Muscle layer of colon (tissue), 2 donors: ENCODE measurements at regions not wholly inside any gene's neighbourhood (a gene's known extent, or its start where the extent isn't known, plus 50 kb on each side); places are given as distances from the start of the nearest gene placed in this dataset.
"Not testable (repeated sequence)": the region's sequence is repeated elsewhere in the genome, so short reads cannot be mapped to it uniquely, and the experiment has no call there.

Source experiments
- H3K27ac ChIP-seq: one replicate; pipeline ENCODE4 v1.7.0; 2013; ENCODE audit warnings: low read depth, mild to moderate bottlenecking, low read length, moderate library complexity
- H3K27me3 ChIP-seq, 2 donors: one replicate each; pipeline ENCODE4 v1.7.0; 2013; ENCODE audit warnings: low read length in 2 of 2, mild to moderate bottlenecking in 2 of 2; ENCODE audit not compliant: insufficient read depth in 2 of 2, control insufficient read depth in 1 of 2
- H3K36me3 ChIP-seq: one replicate; pipeline ENCODE4 v1.7.0; 2013; ENCODE audit warnings: mild to moderate bottlenecking, low read length; ENCODE audit not compliant: insufficient read depth
- H3K4me1 ChIP-seq: one replicate; pipeline ENCODE4 v1.7.0; 2013; ENCODE audit warnings: mild to moderate bottlenecking, low read length; ENCODE audit not compliant: insufficient read depth
- H3K4me3 ChIP-seq, 2 donors: one replicate each; pipeline ENCODE4 v1.7.0; 2013; ENCODE audit warnings: low read length in 2 of 2, low read depth in 1 of 2, mild to moderate bottlenecking in 1 of 2, moderate library complexity in 1 of 2
- H3K9ac ChIP-seq: one replicate; pipeline ENCODE4 v1.7.0; 2013; ENCODE audit warnings: low read length
- H3K9me3 ChIP-seq: one replicate; pipeline ENCODE4 v1.7.0; 2013; ENCODE audit warnings: mild to moderate bottlenecking, low read length
- donor health status: abdominal sarcoma.
- donor health status: Adenocarcinoma of cecum.

DNA sequence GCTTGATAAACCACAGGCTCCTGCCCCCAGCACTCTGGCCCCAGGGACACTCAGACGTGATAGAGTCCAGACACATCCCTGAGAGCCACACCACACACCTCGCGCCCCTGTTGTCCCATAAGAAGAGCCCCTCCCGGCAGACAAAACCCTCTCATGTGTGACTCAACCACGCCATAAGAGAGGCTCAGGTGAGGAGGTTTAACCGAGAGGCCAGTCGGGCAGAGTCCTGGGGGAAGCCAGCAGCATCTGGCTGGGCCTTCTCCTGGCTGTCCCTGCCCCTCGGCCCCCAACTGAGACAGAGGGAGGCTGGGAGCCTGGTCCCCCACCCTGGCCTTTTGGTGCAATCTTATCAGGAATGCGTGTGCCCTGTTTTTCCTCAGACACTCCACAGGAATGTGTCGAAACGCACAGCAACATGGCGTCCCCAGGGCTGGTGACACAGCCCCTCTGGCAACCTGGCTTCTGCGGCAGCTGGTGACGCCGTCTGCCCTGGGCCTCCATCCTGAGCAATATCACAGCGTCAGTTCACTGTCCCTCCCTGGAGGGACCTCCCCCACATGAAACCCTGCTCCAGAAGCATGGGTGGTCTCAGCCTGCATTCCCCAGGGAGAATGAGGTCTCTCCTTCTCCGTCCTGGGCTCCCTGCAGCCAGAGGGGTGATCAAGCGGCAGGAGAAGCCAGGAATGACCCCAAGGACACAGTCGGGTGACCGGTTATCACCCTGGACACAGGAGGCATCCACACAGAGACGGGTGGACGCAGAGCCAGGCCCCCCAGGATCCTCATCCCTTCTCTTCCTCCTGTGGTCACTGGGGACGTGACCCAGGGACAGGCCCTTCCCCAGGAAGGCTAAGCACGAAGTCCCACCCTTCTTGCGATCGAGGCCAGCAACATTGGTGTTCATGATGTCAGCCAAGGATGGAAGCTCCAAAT is 156.6 kb upstream of the AFDN start:
- Histone ChIP-seq H3K9me3 (no peaks in the 10 kb centered on the region), H3K27me3 (no peaks in the 10 kb centered on the region), H3K4me3 (no peak overlapping the region), H3K27ac (no peak overlapping the region), H3K4me1 (no peaks in the 10 kb centered on the region), H3K36me3 (no peaks in the 10 kb centered on the region), H3K9ac (no peak overlapping the region)

DNA sequence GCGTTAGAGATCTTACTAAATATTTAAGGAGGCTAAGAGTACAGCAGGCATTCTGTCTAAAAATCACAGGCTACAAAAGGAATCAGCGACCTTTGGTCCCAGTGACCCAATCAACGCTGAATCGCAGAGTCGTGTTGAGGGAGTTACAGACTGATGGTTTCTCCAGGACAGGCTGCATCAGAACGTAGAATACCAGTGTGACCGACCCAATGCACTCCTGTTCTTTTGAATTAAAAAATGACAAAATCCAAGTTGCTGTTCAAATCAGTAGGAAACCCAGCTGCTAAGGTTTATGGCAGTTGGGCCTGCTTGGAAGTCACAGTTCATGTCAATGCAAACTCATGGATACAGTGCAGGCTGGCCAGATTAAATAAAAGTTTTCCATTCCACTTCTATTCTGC is 155.8 kb upstream of the AFDN start:
- no peaks in the 10 kb centered on the region for H3K4me1 ChIP-seq
- H3K36me3 ChIP-seq, result no peaks in the 10 kb centered on the region
- no peak overlapping the region for H3K9ac ChIP-seq
- no peak overlapping the region for H3K27ac ChIP-seq
- no peaks in the 10 kb centered on the region for H3K9me3 ChIP-seq
- H3K4me3 ChIP-seq, result no peak overlapping the region
- no peaks in the 10 kb centered on the region for H3K27me3 ChIP-seq

DNA sequence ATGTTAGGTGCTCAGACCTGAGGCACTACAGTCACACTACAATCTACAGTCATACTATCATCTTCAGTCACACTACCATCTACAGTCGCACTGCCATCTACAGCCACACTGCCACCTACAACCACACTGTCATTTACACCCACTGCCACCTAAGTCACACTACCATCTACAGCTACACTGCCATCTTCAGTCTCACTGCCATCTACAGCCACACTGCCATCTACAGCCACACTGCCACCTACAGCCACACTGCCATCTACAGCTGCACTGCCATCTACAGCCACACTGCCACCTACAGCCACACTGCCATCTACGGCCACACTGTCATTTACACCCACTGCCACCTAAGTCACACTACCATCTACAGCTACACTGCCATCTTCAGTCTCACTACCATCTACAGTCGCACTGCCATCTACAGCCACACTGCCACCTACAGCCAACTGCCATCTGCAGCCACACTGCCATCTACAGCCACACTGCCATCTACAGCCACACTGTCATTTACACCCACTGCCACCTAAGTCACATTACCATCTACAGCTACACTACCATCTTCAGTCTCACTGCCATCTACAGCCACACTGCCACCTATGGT is 155.2 kb upstream of the AFDN start:
- not testable (repeated sequence) for H3K27ac ChIP-seq, H3K4me1 ChIP-seq, H3K27me3 ChIP-seq, H3K9me3 ChIP-seq, H3K4me3 ChIP-seq, H3K36me3 ChIP-seq, H3K9ac ChIP-seq

DNA sequence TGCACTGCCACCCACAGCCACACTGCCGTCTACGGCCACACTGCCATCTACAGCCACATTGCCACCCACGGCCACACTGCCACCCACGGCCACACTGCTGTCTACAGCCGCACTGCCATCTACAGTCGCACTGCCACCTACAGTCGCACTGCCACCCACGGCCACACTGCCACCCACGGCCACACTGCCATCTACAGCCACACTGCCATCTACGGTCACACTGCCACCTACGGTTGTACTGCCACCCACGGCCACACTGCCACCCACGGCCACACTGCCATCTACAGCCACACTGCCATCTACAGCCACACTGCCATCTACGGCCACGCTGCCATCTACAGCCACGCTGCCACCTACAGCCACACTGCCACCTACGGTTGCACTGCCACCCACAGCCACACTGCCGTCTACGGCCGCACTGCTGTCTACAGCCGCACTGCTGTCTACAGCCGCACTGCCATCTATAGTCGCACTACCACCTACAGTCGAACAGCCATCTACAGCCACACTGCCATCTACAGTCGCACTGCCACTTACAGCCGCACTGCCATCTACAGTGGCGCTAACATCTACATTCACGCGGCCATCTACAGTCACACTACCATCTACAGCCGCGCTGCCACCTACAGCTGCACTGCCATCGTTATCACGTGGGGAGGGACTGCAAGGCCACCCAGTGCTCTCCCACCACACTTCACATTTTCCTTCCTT is 154.6 kb upstream of the AFDN start:
- H3K27ac ChIP-seq, result no peak overlapping the region
- no peaks in the 10 kb centered on the region for H3K27me3 ChIP-seq
- H3K4me1 ChIP-seq, result no peaks in the 10 kb centered on the region
- H3K9me3 ChIP-seq, result no peaks in the 10 kb centered on the region
- no peak overlapping the region for H3K4me3 ChIP-seq
- no peaks in the 10 kb centered on the region for H3K36me3 ChIP-seq
- no peak overlapping the region for H3K9ac ChIP-seq

DNA sequence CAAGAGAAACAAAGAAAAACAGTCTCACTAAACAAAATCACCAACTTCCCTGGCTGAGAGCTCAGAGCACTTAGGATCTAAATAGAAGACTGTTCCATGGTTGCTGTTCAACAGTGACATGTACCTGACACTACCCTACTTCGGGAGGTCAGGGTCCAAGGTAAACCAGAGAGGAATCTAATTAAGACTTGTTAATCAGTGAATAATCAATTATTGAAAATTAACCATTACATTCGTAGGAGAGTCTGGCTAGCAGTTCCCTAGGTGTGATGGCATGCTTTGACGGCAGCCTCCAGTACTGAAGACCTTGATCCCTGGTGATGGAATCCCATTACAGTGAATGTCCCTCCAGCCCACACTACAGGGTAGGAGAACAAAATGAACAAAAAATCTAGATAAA is 154.0 kb upstream of the AFDN start:
- peaks cover 4% of the 10 kb centered on the region for H3K4me1 ChIP-seq
- no peak overlapping the region for H3K4me3 ChIP-seq
- H3K27me3 ChIP-seq, result peaks cover 0 to under 1% of the 10 kb centered on the region in 2 donors
- no peak overlapping the region for H3K27ac ChIP-seq
- H3K9me3 ChIP-seq, result no peaks in the 10 kb centered on the region
- H3K36me3 ChIP-seq, result no peaks in the 10 kb centered on the region
- H3K9ac ChIP-seq, result no peak overlapping the region

DNA sequence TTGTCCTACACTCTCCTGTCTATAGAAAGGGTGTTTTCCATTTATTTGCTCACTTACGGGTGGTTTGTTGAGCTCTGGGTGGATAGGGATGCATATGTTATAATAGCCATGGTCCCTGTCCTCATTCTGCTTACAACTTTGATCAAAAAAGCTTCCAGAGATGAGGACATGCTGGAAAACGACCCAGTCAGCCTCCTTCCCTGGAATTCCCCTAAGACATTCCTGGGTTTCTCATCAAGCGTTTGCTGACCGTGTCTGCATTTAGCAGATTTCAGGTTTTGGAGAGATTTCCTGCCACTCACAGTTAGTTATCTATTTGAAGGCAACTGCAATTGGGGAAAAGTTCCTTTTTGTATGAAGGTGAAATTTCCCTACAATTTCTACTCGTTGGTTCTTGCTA is 152.8 kb upstream of the AFDN start:
- Histone ChIP-seq H3K36me3 (no peaks in the 10 kb centered on the region), H3K27me3 (peaks cover 0 to 12% of the 10 kb centered on the region in 2 donors), H3K27ac (no peak overlapping the region), H3K4me1 (peaks cover 11% of the 10 kb centered on the region), H3K9ac (no peak overlapping the region), H3K4me3 (no peak overlapping the region), H3K9me3 (no peaks in the 10 kb centered on the region)

DNA sequence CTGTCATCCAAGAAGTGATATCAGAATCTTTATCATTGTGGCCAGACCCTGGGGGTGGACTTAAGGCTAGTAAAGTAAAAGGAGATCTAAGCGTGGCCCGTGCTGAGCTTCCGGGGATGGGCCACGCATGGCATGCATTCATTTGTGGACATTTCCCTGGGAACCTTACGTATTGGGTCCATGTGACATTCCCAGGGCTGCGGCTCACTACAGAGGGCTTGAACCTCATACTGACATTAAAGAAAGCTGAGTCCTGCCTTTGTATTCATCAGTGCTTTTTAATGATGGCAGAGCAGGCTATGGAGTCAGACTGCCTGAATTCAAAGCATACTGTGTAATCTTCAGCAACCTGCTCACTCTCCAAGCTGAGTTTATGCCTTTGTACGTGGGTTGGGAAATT is 152.2 kb upstream of the AFDN start:
- Histone ChIP-seq H3K27me3 (peaks cover 0 to 18% of the 10 kb centered on the region in 2 donors), H3K36me3 (no peaks in the 10 kb centered on the region), H3K4me3 (no peak overlapping the region), H3K27ac (no peak overlapping the region), H3K9ac (no peak overlapping the region), H3K9me3 (no peaks in the 10 kb centered on the region), H3K4me1 (peaks cover 11% of the 10 kb centered on the region)

DNA sequence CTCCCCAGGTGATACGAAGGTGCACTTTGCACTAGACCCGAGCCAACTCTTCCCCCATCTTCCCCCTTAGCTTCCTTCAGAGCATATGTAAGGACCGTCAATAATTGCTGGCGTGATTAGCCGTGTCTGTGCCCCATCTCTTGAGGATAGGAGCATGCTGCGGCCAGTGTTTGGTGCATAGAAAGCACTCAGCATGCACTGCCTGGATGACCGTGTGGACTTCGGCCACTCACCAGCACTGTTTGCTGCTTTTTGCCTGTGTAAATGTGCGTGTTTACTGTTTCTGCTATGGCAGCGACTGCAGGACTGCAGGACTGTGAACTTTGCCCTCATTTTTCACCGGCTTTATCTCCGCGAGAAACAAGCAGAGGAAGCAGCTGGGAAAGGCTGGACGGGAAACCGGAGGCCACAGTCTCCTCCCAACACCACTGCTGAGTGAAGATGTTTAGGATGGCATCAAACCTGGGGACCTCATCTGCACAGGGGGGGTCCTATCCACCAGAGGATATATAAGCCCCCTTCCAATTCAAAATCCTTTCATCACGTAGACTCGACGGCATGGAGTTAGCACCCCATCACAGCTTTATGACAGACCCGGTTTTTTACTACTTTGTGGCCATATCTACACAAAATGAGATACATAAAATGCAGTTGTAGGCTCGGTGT is 150.6 kb upstream of the AFDN start:
- no peaks in the 10 kb centered on the region for H3K36me3 ChIP-seq
- peaks cover 11% of the 10 kb centered on the region for H3K4me1 ChIP-seq
- no peak overlapping the region for H3K9ac ChIP-seq
- H3K9me3 ChIP-seq, result no peaks in the 10 kb centered on the region
- H3K27ac ChIP-seq, result no peak overlapping the region
- H3K27me3 ChIP-seq, result peaks cover 0 to 27% of the 10 kb centered on the region in 2 donors
- no peak overlapping the region for H3K4me3 ChIP-seq

DNA sequence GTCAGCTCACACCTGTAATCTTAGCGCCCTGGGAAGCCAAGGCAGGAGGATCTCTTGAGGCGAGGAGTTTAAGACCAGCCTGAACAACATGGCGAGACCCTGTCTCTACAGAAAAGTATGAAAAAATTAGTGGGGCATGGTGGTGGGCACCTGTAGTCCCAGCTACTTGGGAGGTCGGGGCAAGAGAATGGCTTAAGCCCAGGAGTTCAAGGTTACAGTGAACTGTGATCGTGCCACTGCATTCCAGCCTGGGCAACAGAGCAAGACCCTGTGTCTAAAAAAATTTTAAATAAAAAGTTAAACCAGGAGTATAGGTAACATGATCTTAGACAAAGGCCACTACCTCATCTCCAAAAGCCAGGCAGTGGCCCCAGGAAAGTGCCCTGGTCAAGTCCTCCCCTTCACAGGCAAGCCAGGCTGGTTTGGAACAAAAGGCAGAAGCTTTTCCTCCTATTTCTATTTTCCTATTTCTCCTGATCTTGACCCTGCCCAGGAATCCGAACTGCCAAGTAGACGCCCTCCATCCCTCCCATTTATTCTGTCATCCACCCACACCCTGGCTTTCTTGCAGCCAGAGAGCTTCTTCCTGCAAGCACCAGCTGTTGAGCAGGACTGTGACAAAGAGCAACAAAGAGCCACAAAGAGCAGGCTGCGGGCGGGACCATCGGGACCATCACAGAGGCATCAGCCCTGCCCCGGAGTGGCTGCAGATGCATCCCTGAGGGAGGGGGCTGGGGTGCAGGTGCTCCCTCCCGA is 149.9 kb upstream of the AFDN start:
- peaks cover 11% of the 10 kb centered on the region for H3K4me1 ChIP-seq
- H3K4me3 ChIP-seq, result no peak overlapping the region
- peaks cover 0 to 27% of the 10 kb centered on the region in 2 donors for H3K27me3 ChIP-seq
- H3K9me3 ChIP-seq, result no peaks in the 10 kb centered on the region
- H3K9ac ChIP-seq, result no peak overlapping the region
- H3K36me3 ChIP-seq, result no peaks in the 10 kb centered on the region
- H3K27ac ChIP-seq, result no peak overlapping the region

DNA sequence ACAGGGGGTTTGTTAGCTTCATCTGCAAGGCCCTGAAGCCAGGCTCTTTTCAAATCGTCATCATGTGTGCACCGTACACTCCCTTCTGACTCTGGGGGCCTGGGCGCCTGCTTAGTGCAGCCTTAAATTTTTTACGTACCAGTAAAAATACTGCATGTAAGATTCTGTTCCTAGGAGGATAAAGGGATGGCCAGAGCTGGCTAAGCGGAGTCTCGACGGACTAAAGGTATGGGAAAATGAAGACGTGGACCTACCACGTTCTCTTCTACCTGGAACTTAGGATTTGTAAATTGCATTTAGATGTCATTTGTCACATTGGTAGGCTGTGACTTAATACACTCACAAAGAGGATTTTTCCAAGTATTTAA is 149.3 kb upstream of the AFDN start:
- Histone ChIP-seq H3K36me3 (no peaks in the 10 kb centered on the region), H3K4me1 (peaks cover 11% of the 10 kb centered on the region), H3K4me3 (no peak overlapping the region), H3K27me3 (peaks cover 0 to 27% of the 10 kb centered on the region in 2 donors), H3K27ac (no peak overlapping the region), H3K9ac (no peak overlapping the region), H3K9me3 (no peaks in the 10 kb centered on the region)
